Tibial artery (tissue), 4 donors: ENCODE measurements at regions not wholly inside any gene's neighbourhood (a gene's known extent, or its start where the extent isn't known, plus 50 kb on each side); places are given as distances from the start of the nearest gene placed in this dataset.

Source experiments
- DNase-seq, 2 donors: peaks; one replicate each; pipeline ENCODE4 v3.0.0-alpha.2; 2019
- H3K27ac ChIP-seq, 2 donors: fragments of 200-600 bp; sonication (generic) in 1 of 2; 1 replicate in 1 of 2; 2 replicates in 1 of 2; pipeline ENCODE4 v1.5.1; 2018 to 2019; ENCODE audit warnings: mild to moderate bottlenecking in 1 of 2
- H3K27me3 ChIP-seq, 2 donors: fragments of 200-600 bp; sonication (generic) in 1 of 2; one replicate each; pipeline versions ENCODE4 v1.5.1 to v1.6.0; 2016 to 2019
- H3K36me3 ChIP-seq, 3 donors: fragments of 200-600 bp; sonication (generic) in 2 of 3; one replicate each; pipeline ENCODE4 v1.5.1; 2016 to 2019; ENCODE audit warnings: mild to moderate bottlenecking in 2 of 3
- H3K4me1 ChIP-seq, 4 donors: fragments of 200-600 bp; sonication (generic) in 2 of 4; 1 replicate in 3 of 4; 2 replicates in 1 of 4; pipeline ENCODE4 v1.5.1; 2016 to 2019
- H3K4me3 ChIP-seq, 2 donors: fragments of 200-600 bp; sonication (generic) in 1 of 2; 1 replicate in 1 of 2; 2 replicates in 1 of 2; pipeline ENCODE4 v1.5.1; 2018 to 2019; ENCODE audit warnings: mild to moderate bottlenecking in 2 of 2
- H3K9me3 ChIP-seq, 3 donors: fragments of 200-600 bp; sonication (generic) in 1 of 3; one replicate each; pipeline ENCODE4 v1.5.1; 2016 to 2019
- CTCF ChIP-seq, 2 experiments: fragments of 200-600 bp in 1 of 2; fragments of 450-650 bp in 1 of 2; IDR thresholded peaks; one replicate each; pipeline ENCODE4 v1.5.1; 2017 to 2019; ENCODE audit warnings: antibody characterized with exemption in 2 of 2, mild to moderate bottlenecking in 1 of 2, moderate library complexity in 1 of 2
- intact Hi-C: fragments of 100-400 bp; cut with DNase I; formaldehyde crosslinking; loops from one replicate; pipeline ENCODE4 v1.15.0; 2023; ENCODE audit warnings: low total_unique reads

DNA sequence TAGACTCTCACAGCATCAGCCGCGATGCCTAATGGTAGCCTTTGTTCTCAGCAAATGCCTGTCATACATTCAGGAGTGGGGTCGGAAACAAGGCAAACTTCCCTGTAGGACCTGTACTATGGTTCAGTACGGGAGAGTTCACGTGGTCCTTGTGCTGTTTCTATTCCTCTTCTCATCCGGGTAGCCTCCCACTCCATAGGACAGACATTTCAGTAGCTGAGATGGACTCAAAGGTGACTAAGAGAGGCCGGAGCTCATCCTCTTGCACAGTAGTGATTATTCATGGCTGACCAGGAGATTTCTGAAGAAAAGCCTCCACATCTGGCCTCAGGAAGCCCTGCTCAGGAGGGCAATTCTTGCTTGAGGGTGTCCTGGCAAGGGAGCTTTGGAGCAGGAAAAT is 117.8 kb upstream of the SPRED2 start:
- Histone ChIP-seq H3K4me1 (peaks cover 0 to 10% (median 2%) of the 10 kb centered on the region in 4 donors), H3K36me3 (no peaks in the 10 kb centered on the region), H3K4me3 (no peak overlapping the region), H3K27ac (no peak overlapping the region), H3K9me3 (no peaks in the 10 kb centered on the region), H3K27me3 (no peaks in the 10 kb centered on the region)
- TF ChIP-seq CTCF (IDR thresholded peaks at IDR 0.05), result no peak
- intact Hi-C loops, result loop anchor here (10.0 kb wide), 1 partner anchor 485 kb away; no protein-coding TSS in a partner anchor
- peak in 1 of 2 donors; percentile 28 for DNase-seq

DNA sequence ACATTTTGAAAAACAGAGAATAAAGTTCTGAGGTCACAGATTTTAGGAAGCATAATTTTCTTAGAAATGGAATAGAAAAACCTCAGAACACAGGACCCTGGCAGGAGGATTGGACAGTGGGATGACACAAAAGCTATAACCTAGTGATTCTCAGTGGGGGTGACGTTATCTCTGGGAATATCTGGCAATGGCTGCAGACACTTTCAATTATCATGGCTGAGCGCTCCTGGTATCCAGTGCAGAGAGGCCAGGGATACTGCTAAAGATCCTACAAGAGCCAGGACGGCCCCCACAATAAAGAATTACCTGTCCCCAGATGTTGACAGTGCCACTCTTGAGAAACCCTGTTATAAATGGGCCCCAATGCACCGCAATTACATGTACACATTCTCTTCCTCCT is 117.2 kb upstream of the SPRED2 start:
- peaks cover 0 to 10% (median 2%) of the 10 kb centered on the region in 4 donors for H3K4me1 ChIP-seq
- intact Hi-C loops, result loop anchor here (10.0 kb wide), 1 partner anchor 485 kb away; no protein-coding TSS in a partner anchor
- TF ChIP-seq CTCF (IDR thresholded peaks at IDR 0.05), result no peak
- no peak for DNase-seq
- H3K4me3 ChIP-seq, result no peak overlapping the region
- no peaks in the 10 kb centered on the region for H3K9me3 ChIP-seq
- no peaks in the 10 kb centered on the region for H3K27me3 ChIP-seq
- no peaks in the 10 kb centered on the region for H3K36me3 ChIP-seq
- no peak overlapping the region for H3K27ac ChIP-seq

DNA sequence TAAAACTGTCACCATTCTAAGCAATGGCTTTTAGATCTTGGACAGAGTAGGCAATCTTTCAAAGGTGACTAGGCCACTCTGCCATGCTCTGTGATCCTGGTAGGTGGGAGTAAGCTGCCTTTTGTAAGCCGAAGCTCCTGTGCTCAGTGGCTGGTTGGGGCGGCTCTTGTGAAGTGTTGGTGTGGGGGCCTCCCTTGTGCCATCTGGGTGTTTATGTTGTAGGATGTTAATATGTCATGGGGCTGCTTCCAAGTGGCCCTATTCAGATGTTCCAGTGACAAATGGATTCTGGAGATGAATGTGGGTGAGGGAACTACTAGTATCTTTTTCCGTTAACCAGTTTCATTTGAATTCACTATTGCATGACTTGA is 116.8 kb upstream of the SPRED2 start:
- Histone ChIP-seq H3K36me3 (no peaks in the 10 kb centered on the region), H3K4me1 (peaks cover 0 to 10% (median 2%) of the 10 kb centered on the region in 4 donors), H3K9me3 (no peaks in the 10 kb centered on the region), H3K27me3 (no peaks in the 10 kb centered on the region), H3K4me3 (no peak overlapping the region), H3K27ac (no peak overlapping the region)
- TF ChIP-seq CTCF (IDR thresholded peaks at IDR 0.05), result no peak
- intact Hi-C loops, result no loop called here
- no peak for DNase-seq

DNA sequence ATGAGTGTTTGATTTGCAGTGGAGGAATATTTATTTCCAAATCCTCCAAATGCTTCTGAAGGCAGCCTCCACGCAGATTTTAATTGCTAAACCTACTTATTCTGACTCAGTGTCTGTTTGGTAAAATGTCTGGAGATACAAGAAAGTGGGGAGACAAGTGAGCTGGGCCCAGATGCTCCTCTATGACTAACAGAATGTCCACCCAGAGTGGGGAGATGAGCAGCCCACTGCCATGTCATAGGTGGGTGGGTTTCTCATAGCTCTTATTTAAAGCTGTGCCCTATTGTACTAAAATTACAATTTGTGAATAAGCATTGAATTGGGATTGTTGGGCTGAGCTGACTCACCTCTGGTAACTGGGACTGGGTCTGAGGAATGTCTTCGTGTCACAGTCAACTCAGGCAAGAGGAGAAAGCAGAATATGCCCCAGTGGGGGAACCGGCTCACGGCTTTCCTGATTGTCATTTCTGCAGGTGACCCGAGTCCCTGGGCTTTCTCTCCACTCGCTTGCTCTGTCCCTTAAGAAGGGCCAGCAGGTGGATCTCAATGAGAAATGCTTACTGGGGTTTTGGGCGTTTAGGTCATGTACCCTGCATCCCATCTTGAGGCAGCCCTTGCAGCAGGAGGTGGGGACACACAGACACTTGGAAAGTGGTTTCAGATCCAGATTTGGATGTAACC is 116.3 kb upstream of the SPRED2 start:
- Histone ChIP-seq H3K27ac (no peak overlapping the region), H3K36me3 (no peaks in the 10 kb centered on the region), H3K4me1 (peaks cover 0 to 9% (median 2%) of the 10 kb centered on the region in 4 donors), H3K9me3 (no peaks in the 10 kb centered on the region), H3K4me3 (no peak overlapping the region), H3K27me3 (no peaks in the 10 kb centered on the region)
- no peak for TF ChIP-seq CTCF (IDR thresholded peaks at IDR 0.05)
- intact Hi-C loops, result no loop called here
- peak in 1 of 2 donors; percentile 27 for DNase-seq

DNA sequence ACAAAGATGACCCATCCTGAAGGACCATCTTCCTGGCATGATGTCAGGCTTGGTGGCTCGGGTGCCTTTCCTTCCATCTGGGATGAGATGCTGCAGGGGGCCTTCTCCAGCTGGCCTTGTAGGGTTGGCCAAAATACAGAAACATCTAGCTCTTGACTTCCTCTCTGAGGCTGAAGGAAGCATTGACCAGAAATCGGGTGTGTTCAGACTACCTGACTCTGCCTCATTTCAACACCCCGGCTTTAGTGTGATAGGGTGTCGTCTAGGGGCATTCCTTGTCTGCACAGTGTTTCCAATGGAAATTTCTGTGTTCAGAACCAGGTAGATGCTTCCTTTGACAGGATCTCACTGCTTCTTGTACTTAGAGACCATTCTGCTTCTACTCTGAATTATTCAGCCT is 115.7 kb upstream of the SPRED2 start:
- peak in 1 of 2 donors; percentile 59 for DNase-seq
- intact Hi-C loops, result no loop called here
- H3K4me3 ChIP-seq, result no peak overlapping the region
- H3K36me3 ChIP-seq, result no peaks in the 10 kb centered on the region
- H3K4me1 ChIP-seq, result peaks cover 0 to 5% (median under 1%) of the 10 kb centered on the region in 4 donors
- H3K27ac ChIP-seq, result no peak overlapping the region
- no peaks in the 10 kb centered on the region for H3K9me3 ChIP-seq
- no peaks in the 10 kb centered on the region for H3K27me3 ChIP-seq
- no peak for TF ChIP-seq CTCF (IDR thresholded peaks at IDR 0.05)
